ENCODE measurements at regions not wholly inside any gene's neighbourhood (a gene's known extent, or its start where the extent isn't known, plus 50 kb on each side); places are given as distances from the start of the nearest gene placed in this dataset.

DNA sequence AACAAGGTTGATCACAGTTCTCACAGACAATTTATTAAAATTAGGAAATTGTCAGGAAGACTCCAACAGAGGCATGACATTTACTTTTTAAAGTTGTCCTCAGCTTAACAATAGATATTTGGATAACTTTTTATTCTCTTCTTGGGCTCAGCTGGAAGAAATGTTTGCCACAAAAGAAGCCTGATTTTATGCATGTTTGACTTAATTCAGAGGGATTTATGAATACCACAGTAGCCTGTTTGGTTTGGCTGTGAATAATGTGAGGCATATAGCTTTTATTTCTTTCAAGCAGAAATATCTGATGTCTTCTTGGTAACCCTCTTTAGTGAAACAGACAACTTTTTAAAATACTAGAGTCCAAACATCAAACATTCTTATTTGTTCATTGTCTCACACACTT, 1464.5 kb upstream of the SLC10A2 start:
- TF ChIP-seq, protein P1, sequence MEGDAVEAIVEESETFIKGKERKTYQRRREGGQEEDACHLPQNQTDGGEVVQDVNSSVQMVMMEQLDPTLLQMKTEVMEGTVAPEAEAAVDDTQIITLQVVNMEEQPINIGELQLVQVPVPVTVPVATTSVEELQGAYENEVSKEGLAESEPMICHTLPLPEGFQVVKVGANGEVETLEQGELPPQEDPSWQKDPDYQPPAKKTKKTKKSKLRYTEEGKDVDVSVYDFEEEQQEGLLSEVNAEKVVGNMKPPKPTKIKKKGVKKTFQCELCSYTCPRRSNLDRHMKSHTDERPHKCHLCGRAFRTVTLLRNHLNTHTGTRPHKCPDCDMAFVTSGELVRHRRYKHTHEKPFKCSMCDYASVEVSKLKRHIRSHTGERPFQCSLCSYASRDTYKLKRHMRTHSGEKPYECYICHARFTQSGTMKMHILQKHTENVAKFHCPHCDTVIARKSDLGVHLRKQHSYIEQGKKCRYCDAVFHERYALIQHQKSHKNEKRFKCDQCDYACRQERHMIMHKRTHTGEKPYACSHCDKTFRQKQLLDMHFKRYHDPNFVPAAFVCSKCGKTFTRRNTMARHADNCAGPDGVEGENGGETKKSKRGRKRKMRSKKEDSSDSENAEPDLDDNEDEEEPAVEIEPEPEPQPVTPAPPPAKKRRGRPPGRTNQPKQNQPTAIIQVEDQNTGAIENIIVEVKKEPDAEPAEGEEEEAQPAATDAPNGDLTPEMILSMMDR (conservative IDR thresholded peaks at IDR 0.05 in 1 of 2, IDR thresholded peaks at IDR 0.05 in 1 of 2; ENCODE audit: low read depth in 1 of 2, low read length in 2 of 2), result no peak
- no peak for TF ChIP-seq EZH2 (IDR thresholded peaks at IDR 0.05; ENCODE audit: low read length, missing control alignments)
